GM19239 (cell line): ENCODE measurements at regions not wholly inside any gene's neighbourhood (a gene's known extent, or its start where the extent isn't known, plus 50 kb on each side); places are given as distances from the start of the nearest gene placed in this dataset.
"Not testable (repeated sequence)": the region's sequence is repeated elsewhere in the genome, so short reads cannot be mapped to it uniquely, and the experiment has no call there.

ENCODE experiments used
- DNase-seq: peaks from one replicate; pipeline ENCODE4 v3.0.0; 2011; ENCODE audit warnings: low spot score; ENCODE audit not compliant: insufficient read length
- FAIRE-seq: peaks from 2 replicates; lab custom pipeline; 2011; peaks lifted over from hg19 to GRCh38; lab: Jason Lieb, UNC

GRCh38 chr19:29016926-29017760 lies 195.8 kb downstream of the UQCRFS1 start:
- FAIRE-seq (no peak), DNase-seq (no peak)

GRCh38 chr19:29016353-29016752 lies 196.6 kb downstream of the UQCRFS1 start:
- DNase-seq (no peak), FAIRE-seq (no peak)

- DNase-seq = no peak
- no peak for FAIRE-seq
Measured at GRCh38 chr19:29015569-29015968, 197.4 kb downstream of the UQCRFS1 start.

GRCh38 chr19:29014857-29015436 lies 198.0 kb downstream of the UQCRFS1 start:
- DNase-seq = no peak
- no peak for FAIRE-seq

GRCh38 chr19:29013988-29014387 lies 199.0 kb downstream of the UQCRFS1 start:
- DNase-seq (no peak), FAIRE-seq (no peak)

GRCh38 chr19:29013325-29013724 lies 199.6 kb downstream of the UQCRFS1 start:
- FAIRE-seq = no peak
- no peak for DNase-seq

- FAIRE-seq (no peak), DNase-seq (no peak)
Measured at GRCh38 chr19:29012457-29012856, 200.5 kb downstream of the UQCRFS1 start.

- DNase-seq (no peak), FAIRE-seq (no peak)
Measured at GRCh38 chr19:29010276-29010675, 202.7 kb downstream of the UQCRFS1 start.

GRCh38 chr19:29006057-29006735 lies 206.8 kb downstream of the UQCRFS1 start:
- no peak for DNase-seq
- FAIRE-seq = no peak

- DNase-seq (no peak), FAIRE-seq (no peak)
Measured at GRCh38 chr19:29004796-29005195, 208.2 kb downstream of the UQCRFS1 start.

- DNase-seq (no peak), FAIRE-seq (no peak)
Measured at GRCh38 chr19:29003641-29004409, 209.1 kb downstream of the UQCRFS1 start.

GRCh38 chr19:29002336-29002735 lies 210.6 kb downstream of the UQCRFS1 start:
- FAIRE-seq (no peak), DNase-seq (no peak)

GRCh38 chr19:29001597-29002245 lies 211.2 kb downstream of the UQCRFS1 start:
- no peak for FAIRE-seq

GRCh38 chr19:29001141-29001581 lies 211.8 kb downstream of the UQCRFS1 start:
- DNase-seq (no peak), FAIRE-seq (no peak)

More at GRCh38 chr19:29001597-29002245, 211.2 kb downstream of the UQCRFS1 start:
- DNase-seq = no peak

- no peak for FAIRE-seq
- DNase-seq = no peak
Measured at GRCh38 chr19:28999724-29000433, 213.1 kb downstream of the UQCRFS1 start.

- FAIRE-seq (no peak), DNase-seq (no peak)
Measured at GRCh38 chr19:28998974-28999373, 214.0 kb downstream of the UQCRFS1 start.

GRCh38 chr19:28997866-28998265 lies 215.1 kb downstream of the UQCRFS1 start:
- not testable (repeated sequence) for FAIRE-seq, DNase-seq

- no peak for DNase-seq
- no peak for FAIRE-seq
Measured at GRCh38 chr19:28990522-28990921, 222.4 kb downstream of the UQCRFS1 start.

GRCh38 chr19:28989739-28990138 lies 223.2 kb downstream of the UQCRFS1 start:
- FAIRE-seq = no peak

More at GRCh38 chr19:28989739-28990138, 223.2 kb downstream of the UQCRFS1 start:
- DNase-seq = no peak
